ENCODE measurements at regions not wholly inside any gene's neighbourhood (a gene's known extent, or its start where the extent isn't known, plus 50 kb on each side); places are given as distances from the start of the nearest gene placed in this dataset.
"Not testable (repeated sequence)": the region's sequence is repeated elsewhere in the genome, so short reads cannot be mapped to it uniquely, and the experiment has no call there.

DNA sequence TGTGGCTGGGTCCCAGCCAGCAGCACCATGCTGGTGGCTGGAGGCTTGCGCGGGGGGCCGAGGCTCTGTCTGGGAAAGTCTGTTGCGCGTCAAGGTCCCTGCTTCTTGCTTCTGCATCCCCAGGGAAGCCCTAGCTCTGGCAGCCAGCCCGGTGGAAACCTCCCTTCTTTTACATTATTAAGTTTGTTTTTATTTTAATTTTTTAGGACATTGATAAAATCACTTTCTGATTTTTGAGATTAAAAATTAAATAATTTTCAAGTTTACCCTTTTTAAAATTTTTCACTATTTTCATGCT is 81.6 kb downstream of the TRIM51G start:
- WGBS, 2 experiments (ENCODE audit: insufficient coverage in 1 of 2, insufficient read length in 1 of 2) = 88% methylated on average over 5 of the region's 6 CpGs; no CpG with 5 or more reads in 1 of the 2 experiments
- DNase-seq; H3K4me3 Mint-ChIP-seq; H3K36me3 Mint-ChIP-seq (ENCODE audit: low read depth); H3K27ac ChIP-seq (ENCODE audit: low read depth, low read length); H3K27ac Mint-ChIP-seq; H3K27me3 ChIP-seq (ENCODE audit: control insufficient read depth, insufficient read depth, low read length, poor library complexity, severe bottlenecking); H3K36me3 ChIP-seq (ENCODE audit: control insufficient read depth, insufficient read depth, low read length); H3K27me3 Mint-ChIP-seq (ENCODE audit: insufficient read depth); H3K4me3 ChIP-seq (ENCODE audit: low read length); H3K4me1 Mint-ChIP-seq; H3K4me1 ChIP-seq (ENCODE audit: control insufficient read depth, insufficient read depth, low read length); H3K9ac ChIP-seq (ENCODE audit: extremely low read depth, low read length, poor library complexity, severe bottlenecking): not testable (repeated sequence)
- peaks cover 56% of the 10 kb centered on the region for H3K9me3 Mint-ChIP-seq
- peaks cover 13% of the 10 kb centered on the region for H3K9me3 ChIP-seq (ENCODE audit: control insufficient read depth, low read length)

GRCh38 chr11:48901381-48902152 is 82.1 kb downstream of the TRIM51G start:
- not testable (repeated sequence) for H3K36me3 Mint-ChIP-seq (ENCODE audit: low read depth); H3K27ac Mint-ChIP-seq; H3K4me1 Mint-ChIP-seq; H3K4me3 Mint-ChIP-seq; H3K4me1 ChIP-seq (ENCODE audit: control insufficient read depth, insufficient read depth, low read length); H3K27me3 Mint-ChIP-seq (ENCODE audit: insufficient read depth); DNase-seq; H3K27ac ChIP-seq (ENCODE audit: low read depth, low read length); H3K9ac ChIP-seq (ENCODE audit: extremely low read depth, low read length, poor library complexity, severe bottlenecking); H3K27me3 ChIP-seq (ENCODE audit: control insufficient read depth, insufficient read depth, low read length, poor library complexity, severe bottlenecking); H3K36me3 ChIP-seq (ENCODE audit: control insufficient read depth, insufficient read depth, low read length); H3K4me3 ChIP-seq (ENCODE audit: low read length)
- H3K9me3 ChIP-seq (ENCODE audit: control insufficient read depth, low read length) = peaks cover 13% of the 10 kb centered on the region
- peaks cover 56% of the 10 kb centered on the region for H3K9me3 Mint-ChIP-seq
- WGBS, 2 experiments (ENCODE audit: insufficient coverage in 1 of 2, insufficient read length in 1 of 2) = 82 to 89% methylated on average over 14 to 30 of the region's 30 CpGs

GRCh38 chr11:48900801-48901181 is 82.9 kb downstream of the TRIM51G start:
- not testable (repeated sequence) for H3K9ac ChIP-seq (ENCODE audit: extremely low read depth, low read length, poor library complexity, severe bottlenecking); DNase-seq; H3K36me3 ChIP-seq (ENCODE audit: control insufficient read depth, insufficient read depth, low read length); H3K4me1 Mint-ChIP-seq; H3K27ac Mint-ChIP-seq; H3K4me3 Mint-ChIP-seq; H3K27ac ChIP-seq (ENCODE audit: low read depth, low read length); H3K36me3 Mint-ChIP-seq (ENCODE audit: low read depth); H3K27me3 Mint-ChIP-seq (ENCODE audit: insufficient read depth); H3K4me3 ChIP-seq (ENCODE audit: low read length); H3K4me1 ChIP-seq (ENCODE audit: control insufficient read depth, insufficient read depth, low read length); H3K27me3 ChIP-seq (ENCODE audit: control insufficient read depth, insufficient read depth, low read length, poor library complexity, severe bottlenecking)
- 86 to 87% methylated on average over 21 to 29 of the region's 29 CpGs for WGBS, 2 experiments (ENCODE audit: insufficient coverage in 1 of 2, insufficient read length in 1 of 2)
- peaks cover 51% of the 10 kb centered on the region for H3K9me3 Mint-ChIP-seq
- peaks cover 13% of the 10 kb centered on the region for H3K9me3 ChIP-seq (ENCODE audit: control insufficient read depth, low read length)

DNA sequence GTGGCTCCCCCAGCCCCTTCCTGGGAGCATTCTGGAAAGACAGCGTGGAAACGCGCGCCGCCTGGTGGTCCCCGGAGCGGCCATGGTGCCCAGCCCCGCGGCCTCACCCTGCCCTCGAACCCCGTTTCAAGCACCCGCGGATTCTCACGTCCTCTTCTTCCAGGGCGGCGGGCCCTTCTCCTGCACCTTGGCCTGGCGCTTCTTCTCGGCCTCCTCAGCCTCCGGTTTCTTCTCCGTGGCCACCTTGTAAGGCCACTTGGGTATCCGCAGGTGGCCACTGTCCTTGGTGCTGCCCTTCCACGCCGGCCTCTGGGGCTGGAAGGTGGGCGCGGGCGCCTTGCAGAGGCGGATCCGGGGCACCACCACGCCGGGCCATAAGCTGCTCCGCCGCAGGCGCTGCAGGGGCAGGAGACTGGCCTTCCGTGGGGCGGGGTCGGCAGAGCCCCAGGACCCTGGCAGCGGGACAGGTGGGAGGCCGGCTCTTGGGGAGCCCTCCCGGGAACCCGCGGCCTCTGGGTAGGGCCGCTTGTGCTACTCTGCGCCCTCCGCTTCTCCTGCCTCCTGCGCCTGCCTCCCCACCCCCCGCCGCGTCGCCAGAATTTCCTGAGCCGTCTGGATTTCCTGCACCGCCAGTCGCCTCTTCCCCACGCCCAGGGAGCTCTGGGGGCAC is 83.4 kb downstream of the TRIM51G start:
- Histone ChIP-seq H3K4me3 (ENCODE audit: low read length) (no peak overlapping the region), H3K27me3 (ENCODE audit: control insufficient read depth, insufficient read depth, low read length, poor library complexity, severe bottlenecking) (no peaks in the 10 kb centered on the region), H3K27ac (ENCODE audit: low read depth, low read length) (no peak overlapping the region), H3K9ac (ENCODE audit: extremely low read depth, low read length, poor library complexity, severe bottlenecking) (no peak overlapping the region), H3K9me3 (ENCODE audit: control insufficient read depth, low read length) (peaks cover 13% of the 10 kb centered on the region), H3K4me1 (ENCODE audit: control insufficient read depth, insufficient read depth, low read length) (no peaks in the 10 kb centered on the region), H3K36me3 (ENCODE audit: control insufficient read depth, insufficient read depth, low read length) (no peaks in the 10 kb centered on the region)
- Mint-ChIP-seq H3K9me3 (peaks cover 46% of the 10 kb centered on the region), H3K27me3 (ENCODE audit: insufficient read depth) (no peaks in the 10 kb centered on the region), H3K36me3 (ENCODE audit: low read depth) (peaks cover 2% of the 10 kb centered on the region), H3K4me1 (no peaks in the 10 kb centered on the region), H3K4me3 (no peak overlapping the region), H3K27ac (no peak overlapping the region)
- 93 to 96% methylated on average over 23 to 53 of the region's 53 CpGs for WGBS, 2 experiments (ENCODE audit: insufficient coverage in 1 of 2, insufficient read length in 1 of 2)
- DNase-seq = no peak
- TF ChIP-seq, protein P1, sequence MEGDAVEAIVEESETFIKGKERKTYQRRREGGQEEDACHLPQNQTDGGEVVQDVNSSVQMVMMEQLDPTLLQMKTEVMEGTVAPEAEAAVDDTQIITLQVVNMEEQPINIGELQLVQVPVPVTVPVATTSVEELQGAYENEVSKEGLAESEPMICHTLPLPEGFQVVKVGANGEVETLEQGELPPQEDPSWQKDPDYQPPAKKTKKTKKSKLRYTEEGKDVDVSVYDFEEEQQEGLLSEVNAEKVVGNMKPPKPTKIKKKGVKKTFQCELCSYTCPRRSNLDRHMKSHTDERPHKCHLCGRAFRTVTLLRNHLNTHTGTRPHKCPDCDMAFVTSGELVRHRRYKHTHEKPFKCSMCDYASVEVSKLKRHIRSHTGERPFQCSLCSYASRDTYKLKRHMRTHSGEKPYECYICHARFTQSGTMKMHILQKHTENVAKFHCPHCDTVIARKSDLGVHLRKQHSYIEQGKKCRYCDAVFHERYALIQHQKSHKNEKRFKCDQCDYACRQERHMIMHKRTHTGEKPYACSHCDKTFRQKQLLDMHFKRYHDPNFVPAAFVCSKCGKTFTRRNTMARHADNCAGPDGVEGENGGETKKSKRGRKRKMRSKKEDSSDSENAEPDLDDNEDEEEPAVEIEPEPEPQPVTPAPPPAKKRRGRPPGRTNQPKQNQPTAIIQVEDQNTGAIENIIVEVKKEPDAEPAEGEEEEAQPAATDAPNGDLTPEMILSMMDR (conservative IDR thresholded peaks at IDR 0.05) = no peak
